Testis (tissue), 2 donors: ENCODE measurements at regions not wholly inside any gene's neighbourhood (a gene's known extent, or its start where the extent isn't known, plus 50 kb on each side); places are given as distances from the start of the nearest gene placed in this dataset.

Experiments
- POLR2A ChIP-seq: fragments of 450-650 bp; IDR thresholded peaks from one replicate; pipeline ENCODE4 v1.6.1; 2017; ENCODE audit warnings: antibody characterized with exemption, mild to moderate bottlenecking, moderate library complexity
- TF ChIP-seq, protein P1 (sequence below), 3 experiments: fragments of 450-650 bp in 2 of 3; fragments of 200-600 bp in 1 of 3; sonication (generic) in 1 of 3; IDR thresholded peaks; one replicate each; pipeline ENCODE4 v1.5.1; 2016 to 2019; ENCODE audit warnings: antibody characterized with exemption in 3 of 3, mild to moderate bottlenecking in 2 of 3, moderate library complexity in 1 of 3

GRCh38 chr9:92180002-92180400 is 64.8 kb upstream of the SPTLC1 start:
- TF ChIP-seq, protein P1, sequence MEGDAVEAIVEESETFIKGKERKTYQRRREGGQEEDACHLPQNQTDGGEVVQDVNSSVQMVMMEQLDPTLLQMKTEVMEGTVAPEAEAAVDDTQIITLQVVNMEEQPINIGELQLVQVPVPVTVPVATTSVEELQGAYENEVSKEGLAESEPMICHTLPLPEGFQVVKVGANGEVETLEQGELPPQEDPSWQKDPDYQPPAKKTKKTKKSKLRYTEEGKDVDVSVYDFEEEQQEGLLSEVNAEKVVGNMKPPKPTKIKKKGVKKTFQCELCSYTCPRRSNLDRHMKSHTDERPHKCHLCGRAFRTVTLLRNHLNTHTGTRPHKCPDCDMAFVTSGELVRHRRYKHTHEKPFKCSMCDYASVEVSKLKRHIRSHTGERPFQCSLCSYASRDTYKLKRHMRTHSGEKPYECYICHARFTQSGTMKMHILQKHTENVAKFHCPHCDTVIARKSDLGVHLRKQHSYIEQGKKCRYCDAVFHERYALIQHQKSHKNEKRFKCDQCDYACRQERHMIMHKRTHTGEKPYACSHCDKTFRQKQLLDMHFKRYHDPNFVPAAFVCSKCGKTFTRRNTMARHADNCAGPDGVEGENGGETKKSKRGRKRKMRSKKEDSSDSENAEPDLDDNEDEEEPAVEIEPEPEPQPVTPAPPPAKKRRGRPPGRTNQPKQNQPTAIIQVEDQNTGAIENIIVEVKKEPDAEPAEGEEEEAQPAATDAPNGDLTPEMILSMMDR (IDR thresholded peaks at IDR 0.05), result no peak
- no peak for TF ChIP-seq POLR2A
